Thyroid gland (tissue), 4 donors: ENCODE measurements at regions not wholly inside any gene's neighbourhood (a gene's known extent, or its start where the extent isn't known, plus 50 kb on each side); places are given as distances from the start of the nearest gene placed in this dataset.

Experiments used
- POLR2A ChIP-seq, 2 donors: fragments of 450-650 bp; IDR thresholded peaks; one replicate each; pipeline ENCODE4 v1.6.1; 2017; ENCODE audit warnings: antibody characterized with exemption in 2 of 2, mild to moderate bottlenecking in 2 of 2, moderate library complexity in 1 of 2
- TF ChIP-seq, protein P1 (sequence below), 6 experiments: fragments of 200-600 bp in 3 of 6; fragments of 450-650 bp in 3 of 6; sonication (generic) in 3 of 6; IDR thresholded peaks; one replicate each; pipeline ENCODE4 v1.5.1; 2016 to 2019; ENCODE audit warnings: antibody characterized with exemption in 6 of 6, mild to moderate bottlenecking in 2 of 6, inconsistent platforms in 1 of 6, moderate library complexity in 1 of 6

- TF ChIP-seq, protein P1, sequence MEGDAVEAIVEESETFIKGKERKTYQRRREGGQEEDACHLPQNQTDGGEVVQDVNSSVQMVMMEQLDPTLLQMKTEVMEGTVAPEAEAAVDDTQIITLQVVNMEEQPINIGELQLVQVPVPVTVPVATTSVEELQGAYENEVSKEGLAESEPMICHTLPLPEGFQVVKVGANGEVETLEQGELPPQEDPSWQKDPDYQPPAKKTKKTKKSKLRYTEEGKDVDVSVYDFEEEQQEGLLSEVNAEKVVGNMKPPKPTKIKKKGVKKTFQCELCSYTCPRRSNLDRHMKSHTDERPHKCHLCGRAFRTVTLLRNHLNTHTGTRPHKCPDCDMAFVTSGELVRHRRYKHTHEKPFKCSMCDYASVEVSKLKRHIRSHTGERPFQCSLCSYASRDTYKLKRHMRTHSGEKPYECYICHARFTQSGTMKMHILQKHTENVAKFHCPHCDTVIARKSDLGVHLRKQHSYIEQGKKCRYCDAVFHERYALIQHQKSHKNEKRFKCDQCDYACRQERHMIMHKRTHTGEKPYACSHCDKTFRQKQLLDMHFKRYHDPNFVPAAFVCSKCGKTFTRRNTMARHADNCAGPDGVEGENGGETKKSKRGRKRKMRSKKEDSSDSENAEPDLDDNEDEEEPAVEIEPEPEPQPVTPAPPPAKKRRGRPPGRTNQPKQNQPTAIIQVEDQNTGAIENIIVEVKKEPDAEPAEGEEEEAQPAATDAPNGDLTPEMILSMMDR (IDR thresholded peaks at IDR 0.05) = no peak
- TF ChIP-seq POLR2A (IDR thresholded peaks at IDR 0.05) = no peak
Observed at GRCh38 chr4:132981611-132982010, 167.5 kb upstream of the PCDH10 start.
